NT2/D1 (cell line): ENCODE measurements at regions not wholly inside any gene's neighbourhood (a gene's known extent, or its start where the extent isn't known, plus 50 kb on each side); places are given as distances from the start of the nearest gene placed in this dataset.

ENCODE experiments used
- SUZ12 ChIP-seq: IDR thresholded peaks from 2 replicates; pipeline ENCODE4 v1.6.1; 2011; ENCODE audit not compliant: insufficient read length, insufficient read depth; ENCODE audit errors: extremely low read depth
- YY1 ChIP-seq: IDR thresholded peaks from 2 replicates; pipeline ENCODE4 v1.6.1; 2011; ENCODE audit not compliant: insufficient read length, insufficient read depth
- ZNF274 ChIP-seq: IDR thresholded peaks from 2 replicates; pipeline ENCODE4 v1.6.1; 2011; ENCODE audit warnings: mild to moderate bottlenecking, low read depth, low read length

GRCh38 chr16:73614131-73614530 lies 566.2 kb upstream of the ZFHX3 start:
- no peak for TF ChIP-seq SUZ12
- TF ChIP-seq ZNF274: no peak
- no peak for TF ChIP-seq YY1
